AG04449 (cell line): ENCODE measurements at regions not wholly inside any gene's neighbourhood (a gene's known extent, or its start where the extent isn't known, plus 50 kb on each side); places are given as distances from the start of the nearest gene placed in this dataset.

Source experiments
- CTCF ChIA-PET: fragments of 350-600 bp; formaldehyde crosslinking; extraction: SDS; loops from one replicate; lab custom pipeline; 2021; ENCODE audit warnings: antibody characterized with exemption; lab: Yijun Ruan, JAX
- POLR2A ChIA-PET: fragments of 400-600, 350-600 bp; formaldehyde crosslinking; extraction: SDS; loops from one replicate; lab custom pipeline; 2020; ENCODE audit warnings: antibody characterized with exemption, inconsistent platforms; lab: Yijun Ruan, JAX
- DNase-seq: peaks from one replicate; pipeline ENCODE4 v3.0.0-alpha.2; 2010; ENCODE audit warnings: low read depth, low spot score
- H3K4me3 ChIP-seq: 2 replicates; pipeline ENCODE4 v1.5.1; 2011; ENCODE audit warnings: low read depth, mild to moderate bottlenecking, control low read depth, low read length
- CTCF ChIP-seq: IDR thresholded peaks from one replicate; pipeline ENCODE4 v1.5.1; 2011; ENCODE audit warnings: mild to moderate bottlenecking, moderate library complexity, low read length, control low read depth, inconsistent platforms; ENCODE audit not compliant: insufficient read depth; ENCODE audit errors: missing control alignments

GRCh38 chr6:137788248-137788647 is 78.8 kb upstream of the TNFAIP3 start:
- CTCF ChIA-PET: interaction anchor here (1.7 to 4.5 kb wide), 3 partner anchors 8 to 11 kb away, joined by 5 to 26 read pairs (median 5); no protein-coding TSS in a partner anchor
- no peak for TF ChIP-seq CTCF
- POLR2A ChIA-PET: no interaction called here

GRCh38 chr6:137791281-137792159 is 75.5 kb upstream of the TNFAIP3 start:
- no peak for TF ChIP-seq CTCF
- no peak for DNase-seq
- ChIA-PET POLR2A (no interaction called here), CTCF (interaction anchor here (0.6 to 0.9 kb wide), 2 partner anchors 8 to 148 kb away, joined by 3 to 4 read pairs; no protein-coding TSS in a partner anchor)
- no peak overlapping the region for H3K4me3 ChIP-seq

More at GRCh38 chr6:137788248-137788647, 78.8 kb upstream of the TNFAIP3 start:
- no peak overlapping the region for H3K4me3 ChIP-seq
- no peak for DNase-seq

GRCh38 chr6:137792160-137793033 is 74.7 kb upstream of the TNFAIP3 start:
- no peak for TF ChIP-seq CTCF
- DNase-seq: no peak
- no peak overlapping the region for H3K4me3 ChIP-seq
- CTCF ChIA-PET: interaction anchor here (0.6 to 2.0 kb wide), 2 partner anchors 10 to 1390 kb away, joined by 3 to 7 read pairs; no protein-coding TSS in a partner anchor
- POLR2A ChIA-PET: no interaction called here

GRCh38 chr6:137793805-137794515 is 73.1 kb upstream of the TNFAIP3 start:
- DNase-seq: no peak
- CTCF ChIA-PET: interaction anchor here (0.9 to 2.0 kb wide), 4 partner anchors 11 to 151 kb away, joined by 3 to 7 read pairs (median 4); no protein-coding TSS in a partner anchor
- POLR2A ChIA-PET: no interaction called here
- no peak for TF ChIP-seq CTCF
- H3K4me3 ChIP-seq: no peak overlapping the region

- ChIA-PET CTCF (interaction anchor here (1.2 to 2.0 kb wide), 2 partner anchors 11 to 150 kb away, joined by 3 to 5 read pairs; no protein-coding TSS in a partner anchor), POLR2A (no interaction called here)
- H3K4me3 ChIP-seq: no peak overlapping the region
- DNase-seq: no peak
- no peak for TF ChIP-seq CTCF
These were observed 72.4 kb upstream of the TNFAIP3 start for GRCh38 chr6:137794516-137795201.
